ENCODE measurements at regions not wholly inside any gene's neighbourhood (a gene's known extent, or its start where the extent isn't known, plus 50 kb on each side); places are given as distances from the start of the nearest gene placed in this dataset.

GRCh38 chr5:156169495-156169894 is 157.5 kb upstream of the SGCD start:
- H3K9me3 ChIP-seq, result no peaks in the 10 kb centered on the region
- no peak for TF ChIP-seq CTCF (IDR thresholded peaks at IDR 0.05)
- no peak for DNase-seq
- H3K36me3 ChIP-seq (ENCODE audit: low read depth), result no peaks in the 10 kb centered on the region
- no peaks in the 10 kb centered on the region for H3K4me1 ChIP-seq (ENCODE audit: low read depth)
- no peak overlapping the region for H3K4me3 ChIP-seq
- intact Hi-C loops (cut with DNase I, micrococcal nuclease), result no loop called here
- ATAC-seq, result no peak

- no peak for DNase-seq
- no peak for TF ChIP-seq CTCF (IDR thresholded peaks at IDR 0.05)
- ATAC-seq, result no peak
- Histone ChIP-seq H3K4me3 (no peak overlapping the region), H3K36me3 (ENCODE audit: low read depth) (no peaks in the 10 kb centered on the region), H3K4me1 (ENCODE audit: low read depth) (no peaks in the 10 kb centered on the region), H3K9me3 (no peaks in the 10 kb centered on the region)
- intact Hi-C loops (cut with DNase I, micrococcal nuclease), result no loop called here
Measured at GRCh38 chr5:156170351-156170961, 156.5 kb upstream of the SGCD start.

GRCh38 chr5:156174225-156174624 is 152.7 kb upstream of the SGCD start:
- TF ChIP-seq CTCF (IDR thresholded peaks at IDR 0.05), result no peak
- no peaks in the 10 kb centered on the region for H3K4me1 ChIP-seq (ENCODE audit: low read depth)
- DNase-seq (no peak), ATAC-seq (no peak)
- H3K36me3 ChIP-seq (ENCODE audit: low read depth), result no peaks in the 10 kb centered on the region
- intact Hi-C loops (cut with DNase I, micrococcal nuclease), result no loop called here
- H3K4me3 ChIP-seq, result no peak overlapping the region
- H3K9me3 ChIP-seq, result no peaks in the 10 kb centered on the region

GRCh38 chr5:156178117-156178516 is 148.8 kb upstream of the SGCD start:
- Histone ChIP-seq H3K4me1 (ENCODE audit: low read depth) (no peaks in the 10 kb centered on the region), H3K36me3 (ENCODE audit: low read depth) (no peaks in the 10 kb centered on the region), H3K9me3 (peaks cover 3% of the 10 kb centered on the region), H3K4me3 (no peak overlapping the region)
- no peak for ATAC-seq
- no peak for DNase-seq
- TF ChIP-seq CTCF (IDR thresholded peaks at IDR 0.05), result no peak
- intact Hi-C loops (cut with DNase I, micrococcal nuclease), result no loop called here

GRCh38 chr5:156181656-156182055 is 145.3 kb upstream of the SGCD start:
- intact Hi-C loops (cut with DNase I, micrococcal nuclease), result no loop called here
- DNase-seq (no peak), ATAC-seq (no peak)
- TF ChIP-seq CTCF (IDR thresholded peaks at IDR 0.05), result no peak
- H3K9me3 ChIP-seq, result peaks cover 3% of the 10 kb centered on the region
- no peaks in the 10 kb centered on the region for H3K4me1 ChIP-seq (ENCODE audit: low read depth)
- H3K36me3 ChIP-seq (ENCODE audit: low read depth), result no peaks in the 10 kb centered on the region
- no peak overlapping the region for H3K4me3 ChIP-seq

Data from mucosa of descending colon (tissue), 3 donors.